CD14-positive monocyte (primary cell): ENCODE measurements at regions not wholly inside any gene's neighbourhood (a gene's known extent, or its start where the extent isn't known, plus 50 kb on each side); places are given as distances from the start of the nearest gene placed in this dataset.

ENCODE experiments used
- DNase-seq, 3 donors: peaks; one replicate each; pipeline ENCODE4 v3.0.0-alpha.2; 2011 to 2022
- H2AFZ ChIP-seq: 2 replicates; pipeline ENCODE4 v1.6.0; 2012; ENCODE audit warnings: mild to moderate bottlenecking, low read depth, low read length, inconsistent platforms; ENCODE audit not compliant: insufficient read depth, poor library complexity, severe bottlenecking
- H3K27ac ChIP-seq, 2 donors: 1 replicate in 1 of 2; 2 replicates in 1 of 2; pipeline ENCODE4 v1.5.1; 2012 to 2013; ENCODE audit warnings: low read length in 2 of 2, control low read depth in 1 of 2, inconsistent platforms in 1 of 2, low read depth in 1 of 2, mild to moderate bottlenecking in 1 of 2
- H3K27me3 ChIP-seq, 2 donors: one replicate each; pipeline versions ENCODE4 v1.6.0 to v1.6.1; 2011 to 2013; ENCODE audit warnings: low read length in 2 of 2; ENCODE audit not compliant: control insufficient read depth in 2 of 2, insufficient read depth in 2 of 2
- H3K36me3 ChIP-seq, 2 donors: replicated peaks in 1 of 2; 1 replicate in 1 of 2; 2 replicates in 1 of 2; pipeline versions ENCODE4 v1.5.1 to v1.6.1; 2012 to 2013; ENCODE audit warnings: low read length in 2 of 2, control low read depth in 1 of 2, inconsistent platforms in 1 of 2, mild to moderate bottlenecking in 1 of 2; ENCODE audit not compliant: insufficient read depth in 2 of 2, control insufficient read depth in 1 of 2
- H3K4me1 ChIP-seq, 2 donors: 1 replicate in 1 of 2; 2 replicates in 1 of 2; pipeline versions ENCODE4 v1.5.1 to v1.6.1; 2012 to 2013; ENCODE audit warnings: low read length in 2 of 2, control low read depth in 1 of 2, inconsistent platforms in 1 of 2, mild to moderate bottlenecking in 1 of 2, moderate library complexity in 1 of 2; ENCODE audit not compliant: insufficient read depth in 2 of 2, control insufficient read depth in 1 of 2
- H3K4me2 ChIP-seq: replicated peaks from 2 replicates; pipeline ENCODE3; 2012; ENCODE audit warnings: low read length, moderate library complexity, mild to moderate bottlenecking; ENCODE audit not compliant: poor library complexity, severe bottlenecking; ENCODE audit errors: extremely low read depth
- H3K4me3 ChIP-seq, 3 experiments: fragments of 200-600 bp in 1 of 3; sonication (generic) in 1 of 3; replicated peaks in 1 of 3; 1 replicate in 2 of 3; 2 replicates in 1 of 3; pipeline ENCODE4 v1.5.1; 2011 to 2013; ENCODE audit warnings: low read length in 3 of 3, mild to moderate bottlenecking in 3 of 3, control low read depth in 2 of 3, low read depth in 2 of 3, inconsistent platforms in 1 of 3, moderate library complexity in 1 of 3
- H3K79me2 ChIP-seq: 2 replicates; pipeline ENCODE4 v1.6.0; 2012; ENCODE audit warnings: mild to moderate bottlenecking, control low read depth, inconsistent platforms, low read length, moderate library complexity; ENCODE audit not compliant: insufficient read depth
- H3K9ac ChIP-seq: 2 replicates; pipeline ENCODE4 v1.6.0; 2017; ENCODE audit warnings: low read length, mild to moderate bottlenecking; ENCODE audit not compliant: insufficient read depth, poor library complexity, severe bottlenecking
- H3K9me3 ChIP-seq, 2 donors: replicated peaks in 1 of 2; 1 replicate in 1 of 2; 2 replicates in 1 of 2; pipeline versions ENCODE4 v1.5.1 to v1.6.1; 2012 to 2013; ENCODE audit warnings: low read length in 2 of 2, control low read depth in 1 of 2; ENCODE audit not compliant: control insufficient read depth in 1 of 2, insufficient read depth in 1 of 2
- H4K20me1 ChIP-seq: 2 replicates; pipeline ENCODE4 v1.6.0; 2012; ENCODE audit warnings: mild to moderate bottlenecking, low read length, control low read depth, moderate library complexity; ENCODE audit not compliant: insufficient read depth
- H3K27ac Mint-ChIP-seq, 7 donors: one replicate each; pipeline ENCODE4 v1.8.0; 2020; ENCODE audit warnings: mild to moderate bottlenecking in 7 of 7, mixed read lengths in 7 of 7, moderate library complexity in 6 of 7, inconsistent platforms in 2 of 7
- H3K27me3 Mint-ChIP-seq, 3 donors: one replicate each; pipeline ENCODE4 v1.8.0; 2021 to 2022; ENCODE audit warnings: low read depth in 3 of 3, mild to moderate bottlenecking in 3 of 3, mixed read lengths in 3 of 3, moderate library complexity in 3 of 3, inconsistent platforms in 1 of 3
- H3K36me3 Mint-ChIP-seq, 2 donors: one replicate each; pipeline ENCODE4 v1.8.0; 2020; ENCODE audit warnings: mixed read lengths in 2 of 2, inconsistent platforms in 1 of 2, mild to moderate bottlenecking in 1 of 2
- H3K4me1 Mint-ChIP-seq: one replicate; pipeline ENCODE4 v1.8.0; 2020; ENCODE audit warnings: mild to moderate bottlenecking, mixed read lengths
- H3K4me3 Mint-ChIP-seq, 2 donors: one replicate each; pipeline ENCODE4 v1.8.0; 2020; ENCODE audit warnings: mild to moderate bottlenecking in 2 of 2, mixed read lengths in 2 of 2, moderate library complexity in 1 of 2
- H3K9me3 Mint-ChIP-seq, 7 donors: one replicate each; pipeline ENCODE4 v1.8.0; 2020 to 2022; ENCODE audit warnings: mixed read lengths in 7 of 7, mild to moderate bottlenecking in 6 of 7, moderate library complexity in 6 of 7, inconsistent platforms in 2 of 7
- CTCF ChIP-seq: fragments of 200-600 bp; IDR thresholded peaks from one replicate; pipeline ENCODE4 v1.8.0; 2022; ENCODE audit warnings: antibody characterized with exemption, mild to moderate bottlenecking
- WGBS: methylation state at CpG from one replicate; pipeline ENCODE4 v1.1.5; 2013; ENCODE audit warnings: missing lambda C conversion rate; ENCODE audit not compliant: insufficient coverage; 5-methylcytosine and 5-hydroxymethylcytosine counted together
- intact Hi-C, 2 donors: fragments of 100-400 bp; cut with micrococcal nuclease; formaldehyde crosslinking; loops; one replicate each; pipeline versions ENCODE4 v1.15.0 to v1.15.1; 2023

- no peak overlapping the region for H3K9ac ChIP-seq
- H3K79me2 ChIP-seq, result no peaks in the 10 kb centered on the region
- TF ChIP-seq CTCF, result no peak
- peaks cover 0 to 4% (median 0%) of the 10 kb centered on the region in 7 donors for H3K9me3 Mint-ChIP-seq
- no CpG with 5 or more reads among the region's 3 CpGs for WGBS
- H3K9me3 ChIP-seq, result no peaks in the 10 kb centered on the region
- no peak overlapping the region for H3K4me3 Mint-ChIP-seq
- intact Hi-C loops, result no loop called here
- H3K4me3 ChIP-seq, result no peak overlapping the region
- H3K4me1 Mint-ChIP-seq, result no peaks in the 10 kb centered on the region
- no peak overlapping the region for H3K4me2 ChIP-seq
- H3K4me1 ChIP-seq, result no peaks in the 10 kb centered on the region
- H3K27ac Mint-ChIP-seq, result no peak overlapping the region
- H3K36me3 Mint-ChIP-seq, result no peaks in the 10 kb centered on the region
- no peaks in the 10 kb centered on the region for H3K27me3 ChIP-seq
- no peaks in the 10 kb centered on the region for H3K36me3 ChIP-seq
- no peak overlapping the region for H3K27ac ChIP-seq
- H3K27me3 Mint-ChIP-seq, result no peaks in the 10 kb centered on the region
- no peak overlapping the region for H2AFZ ChIP-seq
- no peak for DNase-seq
- H4K20me1 ChIP-seq, result no peaks in the 10 kb centered on the region
Observed at GRCh38 chr7:54653905-54654304, 105.1 kb downstream of the SEC61G start.

- H3K27ac Mint-ChIP-seq, result no peak overlapping the region
- Histone ChIP-seq H4K20me1 (no peaks in the 10 kb centered on the region), H2AFZ (no peak overlapping the region), H3K27ac (no peak overlapping the region), H3K36me3 (no peaks in the 10 kb centered on the region), H3K9ac (no peak overlapping the region), H3K79me2 (no peaks in the 10 kb centered on the region), H3K27me3 (no peaks in the 10 kb centered on the region), H3K9me3 (no peaks in the 10 kb centered on the region), H3K4me1 (no peaks in the 10 kb centered on the region), H3K4me3 (no peak overlapping the region), H3K4me2 (no peak overlapping the region)
- TF ChIP-seq CTCF, result no peak
- WGBS, result 76% methylated on average over 3 of the region's 6 CpGs
- no peak overlapping the region for H3K4me3 Mint-ChIP-seq
- peaks cover 0 to 1% (median 0%) of the 10 kb centered on the region in 3 donors for H3K27me3 Mint-ChIP-seq
- peaks cover 0 to 12% (median 0%) of the 10 kb centered on the region in 7 donors for H3K9me3 Mint-ChIP-seq
- DNase-seq, result no peak
- H3K4me1 Mint-ChIP-seq, result no peaks in the 10 kb centered on the region
- no peaks in the 10 kb centered on the region for H3K36me3 Mint-ChIP-seq
- intact Hi-C loops, result no loop called here
Observed at GRCh38 chr7:54643064-54643463, 100.9 kb downstream of the VSTM2A start.
